HCT116 (cell line): ENCODE measurements at regions not wholly inside any gene's neighbourhood (a gene's known extent, or its start where the extent isn't known, plus 50 kb on each side); places are given as distances from the start of the nearest gene placed in this dataset.

Experiments used
- CEBPB ChIP-seq: IDR thresholded peaks from 2 replicates; pipeline ENCODE4 v1.6.1; 2012; ENCODE audit warnings: low read depth
- CTCF ChIP-seq, 3 experiments: fragments of 200-600 bp in 1 of 3; sonication (generic) in 1 of 3; IDR thresholded peaks in 2 of 3; conservative IDR thresholded peaks in 1 of 3; 2 replicates each; pipeline ENCODE4 v1.5.1; 2012 to 2017; ENCODE audit warnings: low read depth in 2 of 3, low read length in 2 of 3, antibody characterized with exemption in 1 of 3, borderline replicate concordance in 1 of 3, control low read depth in 1 of 3, mild to moderate bottlenecking in 1 of 3, mixed read lengths in 1 of 3, mixed run types in 1 of 3, moderate library complexity in 1 of 3; ENCODE audit not compliant: insufficient read depth in 1 of 3
- POLR2A ChIP-seq: IDR thresholded peaks from 2 replicates; pipeline ENCODE4 v1.7.0; 2011; ENCODE audit warnings: borderline replicate concordance; ENCODE audit not compliant: insufficient read depth, insufficient read length; ENCODE audit errors: extremely low read depth
- POLR2AphosphoS5 ChIP-seq: IDR thresholded peaks from 2 replicates; pipeline ENCODE4 v1.6.1; 2011; ENCODE audit warnings: mild to moderate bottlenecking, low read depth, low read length, moderate library complexity
- YY1 ChIP-seq: IDR thresholded peaks from 2 replicates; pipeline ENCODE4 v1.6.1; 2011; ENCODE audit warnings: low read length, low read depth, moderate library complexity, mild to moderate bottlenecking; ENCODE audit not compliant: insufficient replicate concordance; ENCODE audit errors: extremely low read depth

- TF ChIP-seq CTCF (IDR thresholded peaks at IDR 0.05 in 2 of 3, conservative IDR thresholded peaks at IDR 0.05 in 1 of 3; ENCODE audit: borderline replicate concordance in 1 of 3, insufficient read depth in 1 of 3, low read depth in 2 of 3, low read length in 2 of 3) (no peak), YY1 (no peak), CEBPB (no peak), POLR2AphosphoS5 (no peak), POLR2A (no peak)
These were observed 416.8 kb downstream of the NFIB start for GRCh38 chr9:13896922-13897835.
